Kidney (tissue), 13 donors: ENCODE measurements at regions not wholly inside any gene's neighbourhood (a gene's known extent, or its start where the extent isn't known, plus 50 kb on each side); places are given as distances from the start of the nearest gene placed in this dataset.
"Not testable (repeated sequence)": the region's sequence is repeated elsewhere in the genome, so short reads cannot be mapped to it uniquely, and the experiment has no call there.

Source experiments
- DNase-seq, 5 donors: peaks; one replicate each; pipeline ENCODE4 v3.0.0-alpha.2; 2013 to 2020
- FAIRE-seq: peaks from 2 replicates; lab custom pipeline; 2012; peaks lifted over from hg19 to GRCh38; lab: Jason Lieb, UNC
- H3K27ac ChIP-seq, 2 donors: one replicate each; pipeline ENCODE4 v1.7.0; 2013; ENCODE audit warnings: low read depth in 2 of 2, low read length in 2 of 2, inconsistent platforms in 1 of 2
- H3K27me3 ChIP-seq: one replicate; pipeline ENCODE4 v1.7.1; 2013; ENCODE audit warnings: low read length, inconsistent platforms; ENCODE audit not compliant: control insufficient read depth, insufficient read depth
- H3K36me3 ChIP-seq, 3 donors: one replicate each; pipeline versions ENCODE4 v1.7.0 to v1.7.1; 2013; ENCODE audit warnings: low read length in 3 of 3, control low read depth in 1 of 3, inconsistent platforms in 1 of 3; ENCODE audit not compliant: insufficient read depth in 3 of 3, control insufficient read depth in 2 of 3
- H3K4me1 ChIP-seq, 3 donors: one replicate each; pipeline versions ENCODE4 v1.7.0 to v1.7.1; 2013; ENCODE audit warnings: low read length in 3 of 3, inconsistent platforms in 1 of 3, low read depth in 1 of 3; ENCODE audit not compliant: control insufficient read depth in 2 of 3, insufficient read depth in 2 of 3
- H3K4me3 ChIP-seq, 3 donors: one replicate each; pipeline versions ENCODE4 v1.7.0 to v1.8.1; 2013; ENCODE audit warnings: low read length in 3 of 3, control low read depth in 1 of 3, inconsistent platforms in 1 of 3
- H3K9ac ChIP-seq, 3 donors: one replicate each; pipeline versions ENCODE4 v1.7.0 to v1.7.1; 2013; ENCODE audit warnings: low read length in 3 of 3, control low read depth in 1 of 3, inconsistent platforms in 1 of 3
- H3K9me3 ChIP-seq, 3 donors: one replicate each; pipeline versions ENCODE4 v1.7.0 to v1.7.1; 2013; ENCODE audit warnings: low read length in 3 of 3, control low read depth in 1 of 3, inconsistent platforms in 1 of 3; ENCODE audit not compliant: control insufficient read depth in 2 of 3, insufficient read depth in 1 of 3
- CTCF ChIP-seq: IDR thresholded peaks from 3 replicates; pipeline ENCODE4 v1.5.1; 2012; ENCODE audit warnings: mild to moderate bottlenecking, moderate library complexity, borderline replicate concordance; ENCODE audit not compliant: insufficient read depth; ENCODE audit errors: extremely low read depth
- intact Hi-C: fragments of 100-400 bp; cut with DNase I; formaldehyde crosslinking; loops from one replicate; pipeline ENCODE4 v1.11.1; 2022
- donor health status: control.
- donor health status: control.
- donor health status: control.
- donor health status: control.
- donor health status: control.
- donor health status: DM: yes; HTN: yes; CAD: no.
- donor health status: Normal renal cell carcinoma (clear cell type).

GRCh38 chr9:68629042-68629441 lies 76.0 kb upstream of the PIP5K1B start:
- H3K27ac ChIP-seq = no peak overlapping the region
- H3K9me3 ChIP-seq = no peaks in the 10 kb centered on the region
- no peak overlapping the region for H3K4me3 ChIP-seq
- no peak for FAIRE-seq
- intact Hi-C loops = no loop called here
- no peak for TF ChIP-seq CTCF
- no peaks in the 10 kb centered on the region for H3K36me3 ChIP-seq
- H3K4me1 ChIP-seq = no peaks in the 10 kb centered on the region
- H3K9ac ChIP-seq = no peak overlapping the region
- H3K27me3 ChIP-seq = no peaks in the 10 kb centered on the region
- no peak for DNase-seq

GRCh38 chr9:68631811-68632210 lies 73.2 kb upstream of the PIP5K1B start:
- Histone ChIP-seq H3K36me3 (no peaks in the 10 kb centered on the region), H3K4me3 (no peak overlapping the region), H3K9ac (no peak overlapping the region), H3K27ac (no peak overlapping the region), H3K4me1 (no peaks in the 10 kb centered on the region), H3K27me3 (no peaks in the 10 kb centered on the region), H3K9me3 (no peaks in the 10 kb centered on the region)
- intact Hi-C loops = no loop called here
- TF ChIP-seq CTCF = no peak
- FAIRE-seq (no peak), DNase-seq (no peak)

- Histone ChIP-seq H3K36me3 (no peaks in the 10 kb centered on the region), H3K27me3 (no peaks in the 10 kb centered on the region), H3K9ac (no peak overlapping the region), H3K4me3 (no peak overlapping the region), H3K27ac (no peak overlapping the region), H3K9me3 (no peaks in the 10 kb centered on the region), H3K4me1 (no peaks in the 10 kb centered on the region)
- DNase-seq = peak in 4 of 5 donors; percentile 11 to 34 (median 32)
- intact Hi-C loops = no loop called here
- FAIRE-seq = no peak
- no peak for TF ChIP-seq CTCF
These were observed 68.0 kb upstream of the PIP5K1B start for GRCh38 chr9:68637020-68637419.

- H3K9ac ChIP-seq, H3K4me1 ChIP-seq, DNase-seq, H3K36me3 ChIP-seq, H3K4me3 ChIP-seq, H3K27me3 ChIP-seq, H3K27ac ChIP-seq, intact Hi-C loops, H3K9me3 ChIP-seq, FAIRE-seq: not testable (repeated sequence)
These were observed 65.8 kb upstream of the PIP5K1B start for GRCh38 chr9:68639261-68639660.
